GM20000 (cell line): ENCODE measurements at regions not wholly inside any gene's neighbourhood (a gene's known extent, or its start where the extent isn't known, plus 50 kb on each side); places are given as distances from the start of the nearest gene placed in this dataset.

Experiments used
- DNase-seq: peaks from one replicate; pipeline ENCODE4 v3.0.0; 2012; ENCODE audit warnings: low spot score
- TF ChIP-seq, protein P1 (sequence below): IDR thresholded peaks from 2 replicates; pipeline ENCODE4 v1.5.1; 2012; ENCODE audit warnings: mild to moderate bottlenecking, control low read depth; ENCODE audit errors: extremely low read depth, missing control alignments

DNA sequence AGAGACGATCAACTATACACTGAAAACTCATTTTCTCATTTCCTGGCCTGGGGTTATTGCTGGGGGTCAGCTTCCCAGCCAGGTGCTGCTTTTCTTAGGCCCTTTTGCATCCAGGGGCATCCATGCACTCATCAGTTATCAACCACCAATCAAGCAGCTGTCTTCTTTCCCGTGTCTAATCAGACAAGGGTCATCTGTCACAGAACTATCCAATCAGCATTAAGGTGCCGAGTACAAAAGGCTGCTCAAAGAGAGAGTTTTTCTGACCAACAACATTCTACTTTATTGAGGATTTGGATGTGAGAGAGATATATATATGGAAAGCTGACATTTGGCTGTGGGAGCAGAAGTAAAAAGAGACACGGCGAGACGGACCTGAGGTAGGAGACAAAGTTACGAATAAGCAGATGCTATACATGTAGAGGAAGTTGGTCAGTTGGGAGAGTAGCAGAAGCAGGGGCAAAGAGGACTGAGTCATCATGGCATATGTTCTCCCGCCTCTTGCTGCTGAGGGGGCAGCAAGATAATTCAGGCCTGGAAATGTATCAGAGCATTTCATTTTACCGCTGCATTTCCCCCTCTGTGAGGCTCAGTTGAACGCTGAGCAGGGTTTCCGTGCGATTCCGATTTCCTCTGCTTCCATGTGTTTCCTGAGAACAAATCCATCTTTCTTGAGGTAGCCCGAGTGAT, 129.3 kb downstream of the NUP35 start:
- TF ChIP-seq, protein P1, sequence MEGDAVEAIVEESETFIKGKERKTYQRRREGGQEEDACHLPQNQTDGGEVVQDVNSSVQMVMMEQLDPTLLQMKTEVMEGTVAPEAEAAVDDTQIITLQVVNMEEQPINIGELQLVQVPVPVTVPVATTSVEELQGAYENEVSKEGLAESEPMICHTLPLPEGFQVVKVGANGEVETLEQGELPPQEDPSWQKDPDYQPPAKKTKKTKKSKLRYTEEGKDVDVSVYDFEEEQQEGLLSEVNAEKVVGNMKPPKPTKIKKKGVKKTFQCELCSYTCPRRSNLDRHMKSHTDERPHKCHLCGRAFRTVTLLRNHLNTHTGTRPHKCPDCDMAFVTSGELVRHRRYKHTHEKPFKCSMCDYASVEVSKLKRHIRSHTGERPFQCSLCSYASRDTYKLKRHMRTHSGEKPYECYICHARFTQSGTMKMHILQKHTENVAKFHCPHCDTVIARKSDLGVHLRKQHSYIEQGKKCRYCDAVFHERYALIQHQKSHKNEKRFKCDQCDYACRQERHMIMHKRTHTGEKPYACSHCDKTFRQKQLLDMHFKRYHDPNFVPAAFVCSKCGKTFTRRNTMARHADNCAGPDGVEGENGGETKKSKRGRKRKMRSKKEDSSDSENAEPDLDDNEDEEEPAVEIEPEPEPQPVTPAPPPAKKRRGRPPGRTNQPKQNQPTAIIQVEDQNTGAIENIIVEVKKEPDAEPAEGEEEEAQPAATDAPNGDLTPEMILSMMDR: no peak
- no peak for DNase-seq

DNA sequence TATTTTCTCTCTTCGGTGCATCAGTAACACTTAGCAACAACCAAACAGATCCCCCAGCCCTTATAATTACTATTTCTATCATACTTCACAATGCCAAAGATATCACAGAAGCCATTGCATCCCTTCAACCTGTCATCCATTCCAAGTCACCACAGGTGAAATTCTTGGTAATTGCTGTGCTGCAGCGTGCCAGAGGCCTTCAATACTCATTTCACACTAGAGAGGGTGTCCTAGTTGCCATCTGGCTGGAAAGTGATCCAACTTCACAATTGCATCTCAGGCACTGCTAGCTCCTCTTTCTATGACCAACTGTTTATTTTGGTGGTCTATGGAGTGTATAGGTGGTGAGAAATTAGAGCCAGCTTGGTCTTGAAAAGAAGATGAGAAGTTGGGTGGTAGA, 131.2 kb downstream of the NUP35 start:
- no peak for DNase-seq
- TF ChIP-seq, protein P1: no peak

DNA sequence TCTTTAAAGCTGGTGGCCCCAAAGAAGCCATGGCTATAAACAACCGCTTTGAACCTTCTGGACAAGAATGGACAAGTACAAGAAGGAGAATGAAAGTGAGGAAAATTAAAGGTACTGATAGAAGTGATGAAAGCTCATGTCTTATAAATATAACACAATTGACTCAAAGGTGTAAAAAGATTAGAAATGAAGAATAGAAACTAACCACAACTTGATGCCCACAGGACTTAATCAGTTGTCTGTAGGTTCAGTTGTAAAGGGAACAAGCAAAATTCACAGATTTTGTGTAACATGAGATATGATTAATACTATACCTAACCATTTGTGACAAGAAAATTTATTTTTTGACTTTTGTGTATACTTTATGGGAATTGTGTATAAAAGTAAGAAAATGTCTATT, 135.7 kb downstream of the NUP35 start:
- TF ChIP-seq, protein P1: no peak

DNA sequence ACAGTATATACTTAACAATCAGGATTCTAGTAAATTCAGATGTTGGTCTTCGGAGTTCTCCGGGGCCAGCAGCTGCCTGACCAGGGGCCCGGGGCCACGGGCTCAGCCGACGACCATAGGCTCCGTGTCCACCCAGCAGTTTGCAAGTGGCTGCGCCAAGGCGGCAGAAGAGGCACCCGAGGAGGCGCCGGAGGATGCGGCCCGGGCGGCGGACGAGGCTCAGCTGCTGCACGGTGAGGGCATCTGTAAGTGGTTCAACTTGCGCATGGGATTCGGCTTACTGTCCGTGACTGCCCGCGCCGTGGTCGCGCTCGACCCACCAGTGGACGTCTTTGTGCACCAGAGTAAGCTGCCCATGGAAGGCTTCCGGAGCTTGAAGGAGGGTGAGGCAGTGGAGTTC, 136.3 kb downstream of the NUP35 start:
- DNase-seq: no peak
- TF ChIP-seq, protein P1: no peak

More for the DNA sequence above, 135.7 kb downstream of the NUP35 start:
- DNase-seq: no peak

DNA sequence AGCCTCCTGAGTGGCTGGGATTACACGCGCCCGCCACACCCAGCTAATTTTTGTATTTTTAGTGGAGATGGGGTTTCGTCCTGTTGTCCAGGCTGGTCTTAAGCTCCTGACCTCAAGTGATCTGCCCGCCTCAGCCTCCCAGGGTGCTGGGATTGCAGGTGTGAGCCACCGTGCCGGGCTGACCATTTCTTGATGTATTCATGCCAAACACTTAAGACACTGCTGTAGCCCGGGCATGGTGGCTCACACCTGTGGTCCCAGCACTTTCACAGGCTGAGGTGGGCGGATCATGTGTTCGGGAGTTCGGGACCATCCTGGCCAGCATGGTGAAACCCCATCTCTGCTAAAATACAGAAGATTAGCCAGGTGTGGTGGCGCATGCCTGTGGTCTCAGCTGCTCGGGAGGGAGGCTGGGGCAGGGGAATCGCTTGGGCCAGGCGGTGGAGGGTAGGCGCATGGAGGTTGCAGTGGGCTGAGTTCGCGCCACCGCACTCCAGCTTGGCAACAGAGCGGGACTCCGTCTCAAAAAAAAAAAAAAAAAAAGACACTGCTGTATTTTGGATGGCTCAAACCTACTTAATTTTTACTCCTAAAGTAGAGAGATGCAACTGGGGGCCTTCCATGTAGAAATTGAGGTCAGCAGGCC, 140.8 kb downstream of the NUP35 start:
- DNase-seq: no peak
- TF ChIP-seq, protein P1: no peak

DNA sequence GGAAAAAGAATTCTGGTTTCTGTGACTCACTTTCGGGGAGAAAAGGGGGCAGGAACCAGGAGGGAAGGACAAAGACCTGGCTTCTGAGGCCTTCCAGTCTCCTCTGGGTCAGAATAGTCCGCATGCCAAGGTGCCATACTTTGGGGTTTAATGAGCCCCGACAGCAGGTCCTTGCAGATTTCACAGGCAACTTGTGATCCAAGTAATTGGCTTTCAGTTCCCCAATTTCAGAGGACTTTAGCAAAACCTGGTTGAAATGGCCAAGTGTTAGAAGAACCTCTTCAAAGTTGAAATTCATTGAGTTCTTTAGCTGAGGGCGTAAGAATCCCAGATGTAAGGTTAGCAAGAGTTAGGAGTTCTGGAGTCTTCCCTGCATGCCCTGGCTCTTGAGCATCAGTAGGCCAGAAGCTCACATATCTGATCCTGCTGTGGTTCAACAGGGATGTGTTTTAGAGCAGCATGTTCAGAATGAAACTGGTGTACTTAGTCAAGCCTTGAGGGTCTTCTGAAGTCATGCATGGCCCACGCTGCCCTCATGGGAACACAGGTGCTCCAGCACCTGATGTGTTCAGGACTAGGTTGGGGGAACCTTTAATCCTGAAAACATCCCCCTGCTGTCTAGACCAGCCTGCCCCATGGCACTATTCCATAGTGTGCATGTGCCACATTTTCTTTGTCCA, 143.0 kb downstream of the NUP35 start:
- TF ChIP-seq, protein P1: no peak
- no peak for DNase-seq

DNA sequence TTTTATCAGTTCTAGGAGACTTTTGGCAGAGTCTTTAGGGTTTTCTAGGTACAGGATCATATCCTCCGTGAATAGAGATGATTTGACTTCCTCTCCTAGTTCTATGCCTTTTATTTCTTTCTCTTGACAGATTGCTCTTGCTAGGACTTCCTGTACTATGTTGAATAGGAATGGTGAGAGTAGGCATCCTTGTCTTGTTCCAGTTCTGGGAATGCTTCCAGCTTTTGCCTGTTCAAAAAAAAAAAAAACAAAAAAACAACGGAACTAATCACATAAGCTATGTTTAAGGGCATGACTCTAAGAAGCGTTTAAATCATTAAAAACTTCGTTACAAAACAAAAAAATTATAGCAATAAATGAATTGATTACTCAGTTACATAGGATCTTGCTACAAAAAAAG, 145.7 kb downstream of the NUP35 start:
- TF ChIP-seq, protein P1: no peak
- DNase-seq: no peak
